ENCODE measurements at regions not wholly inside any gene's neighbourhood (a gene's known extent, or its start where the extent isn't known, plus 50 kb on each side); places are given as distances from the start of the nearest gene placed in this dataset.

- Histone ChIP-seq H3K4me3 (no peak overlapping the region), H3K27ac (ENCODE audit: extremely low read depth, low read depth, low read length) (no peak overlapping the region), H3K4me1 (replicated peaks in 1 of 2; ENCODE audit: control insufficient read depth in 2 of 2, insufficient read depth in 2 of 2, low read length in 2 of 2) (no peaks in the 10 kb centered on the region), H4K20me1 (replicated peaks; ENCODE audit: control insufficient read depth, insufficient read depth, low read length) (no peaks in the 10 kb centered on the region), H3K9me3 (replicated peaks; ENCODE audit: control insufficient read depth, insufficient read depth, low read depth, low read length) (no peaks in the 10 kb centered on the region), H3K27me3 (ENCODE audit: control insufficient read depth in 2 of 2, insufficient read depth in 2 of 2, low read length in 2 of 2) (no peaks in the 10 kb centered on the region), H3K36me3 (ENCODE audit: control insufficient read depth, insufficient read depth, low read length) (no peaks in the 10 kb centered on the region), H3K9ac (ENCODE audit: insufficient read depth in 1 of 2, low read depth in 2 of 2, low read length in 2 of 2) (no peak overlapping the region), H3K79me2 (ENCODE audit: control insufficient read depth, insufficient read depth, low read length) (no peaks in the 10 kb centered on the region), H3K4me2 (ENCODE audit: insufficient read depth, low read length) (no peak overlapping the region), H2AFZ (ENCODE audit: low read depth, low read length) (no peak overlapping the region), H3K9me1 (ENCODE audit: control insufficient read depth, insufficient read depth, low read length) (no peaks in the 10 kb centered on the region)
- 0% methylated on average over 6 of the region's 6 CpGs for WGBS (ENCODE audit: insufficient coverage, low coverage, missing lambda C conversion rate)
- no peak for DNase-seq (ENCODE audit: extremely low read depth in 1 of 4, low spot score in 3 of 4)
- in situ Hi-C loops (cut with MboI) (no loop called here), intact Hi-C loops (cut with micrococcal nuclease) (no loop called here)
- no TSS peak for BruUV-seq (replicated peaks)
- no peak for ATAC-seq
- ChIA-PET CTCF (ENCODE audit: low intra/inter-chr PET ratio) (no interaction called here), POLR2A (no interaction called here)
- FAIRE-seq = no peak
- TF ChIP-seq MECOM (CRISPR knock-in tag; IDR thresholded peaks at IDR 0.05) (no peak), NR4A1 (CRISPR knock-in tag; IDR thresholded peaks at IDR 0.05) (no peak), NR4A1 (tag; IDR thresholded peaks at IDR 0.05) (no peak), ARID1B (IDR thresholded peaks at IDR 0.05) (no peak), ZNF668 (CRISPR knock-in tag; IDR thresholded peaks at IDR 0.05) (no peak)
- TF ChIP-seq, protein P1, sequence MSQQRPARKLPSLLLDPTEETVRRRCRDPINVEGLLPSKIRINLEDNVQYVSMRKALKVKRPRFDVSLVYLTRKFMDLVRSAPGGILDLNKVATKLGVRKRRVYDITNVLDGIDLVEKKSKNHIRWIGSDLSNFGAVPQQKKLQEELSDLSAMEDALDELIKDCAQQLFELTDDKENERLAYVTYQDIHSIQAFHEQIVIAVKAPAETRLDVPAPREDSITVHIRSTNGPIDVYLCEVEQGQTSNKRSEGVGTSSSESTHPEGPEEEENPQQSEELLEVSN (IDR thresholded peaks at IDR 0.05; ENCODE audit: borderline replicate concordance in 1 of 2, extremely low read depth in 1 of 2, insufficient read depth in 1 of 2, insufficient read length in 1 of 2, low read depth in 1 of 2, low read length in 1 of 2, poor library complexity in 1 of 2, severe bottlenecking in 1 of 2) = no peak
Measured at GRCh38 chr4:124869961-124870495, 157.5 kb upstream of the ANKRD50 start.
